Pons (tissue), 1 donor: ENCODE measurements at regions not wholly inside any gene's neighbourhood (a gene's known extent, or its start where the extent isn't known, plus 50 kb on each side); places are given as distances from the start of the nearest gene placed in this dataset.
"Not testable (repeated sequence)": the region's sequence is repeated elsewhere in the genome, so short reads cannot be mapped to it uniquely, and the experiment has no call there.

ENCODE experiments used
- DNase-seq: peaks from one replicate; pipeline ENCODE4 v3.0.0-alpha.2; 2016; ENCODE audit warnings: low spot score

GRCh38 chr10:109729895-109730294, 193.4 kb downstream of the XPNPEP1 start:
- not testable (repeated sequence) for DNase-seq

- DNase-seq = no peak
Observed at GRCh38 chr10:109727436-109727835, 195.9 kb downstream of the XPNPEP1 start.

GRCh38 chr10:109726473-109726872, 196.8 kb downstream of the XPNPEP1 start:
- DNase-seq = no peak

GRCh38 chr10:109723305-109723704, 200.0 kb downstream of the XPNPEP1 start:
- no peak for DNase-seq

- no peak for DNase-seq
Observed at GRCh38 chr10:109721453-109722064, 201.8 kb downstream of the XPNPEP1 start.

- DNase-seq = no peak
Observed at GRCh38 chr10:109706026-109706560, 217.2 kb downstream of the XPNPEP1 start.

GRCh38 chr10:109701633-109702215, 221.6 kb downstream of the XPNPEP1 start:
- no peak for DNase-seq

- peak; percentile 14 for DNase-seq
Observed at GRCh38 chr10:109698882-109699664, 224.2 kb downstream of the XPNPEP1 start.

GRCh38 chr10:109698086-109698485, 225.2 kb downstream of the XPNPEP1 start:
- no peak for DNase-seq

- DNase-seq = no peak
Observed at GRCh38 chr10:109696981-109697775, 226.1 kb downstream of the XPNPEP1 start.

GRCh38 chr10:109696462-109696861, 226.8 kb downstream of the XPNPEP1 start:
- no peak for DNase-seq

- no peak for DNase-seq
Observed at GRCh38 chr10:109695988-109696387, 227.3 kb downstream of the XPNPEP1 start.

- no peak for DNase-seq
Observed at GRCh38 chr10:109689785-109690184, 233.5 kb downstream of the XPNPEP1 start.

- DNase-seq = no peak
Observed at GRCh38 chr10:109679478-109679877, 243.8 kb downstream of the XPNPEP1 start.

- no peak for DNase-seq
Observed at GRCh38 chr10:109678857-109679256, 244.5 kb downstream of the XPNPEP1 start.

- no peak for DNase-seq
Observed at GRCh38 chr10:109676703-109677102, 246.6 kb downstream of the XPNPEP1 start.

GRCh38 chr10:109668703-109669102, 254.6 kb downstream of the XPNPEP1 start:
- no peak for DNase-seq

GRCh38 chr10:109668154-109668665, 255.1 kb downstream of the XPNPEP1 start:
- no peak for DNase-seq

- no peak for DNase-seq
Observed at GRCh38 chr10:109665321-109665720, 258.0 kb downstream of the XPNPEP1 start.

GRCh38 chr10:109664554-109664953, 258.8 kb downstream of the XPNPEP1 start:
- DNase-seq = no peak

- no peak for DNase-seq
Observed at GRCh38 chr10:109663122-109663521, 260.2 kb downstream of the XPNPEP1 start.

GRCh38 chr10:109652612-109653011, 270.7 kb downstream of the XPNPEP1 start:
- not testable (repeated sequence) for DNase-seq
